SK-N-SH treated with all-trans-retinoic acid at 6 μM for 48 hours (cell line): ENCODE measurements at regions not wholly inside any gene's neighbourhood (a gene's known extent, or its start where the extent isn't known, plus 50 kb on each side); places are given as distances from the start of the nearest gene placed in this dataset.

Experiments used
- ATAC-seq: fragments of 200-7000 bp; cut with Tn5 transposase; 3 replicates; pipeline ENCODE4 v1.9.1; 2020; ENCODE audit warnings: mild to moderate bottlenecking, moderate library complexity
- ARNTL ChIP-seq: fragments of 450-650 bp; formaldehyde crosslinking; IDR thresholded peaks from 2 replicates; pipeline ENCODE4 v1.5.0; 2020; ENCODE audit warnings: low read depth, mild to moderate bottlenecking, moderate library complexity, borderline replicate concordance
- CREB5 ChIP-seq: fragments of 250-450 bp; sonication (Bioruptor Pico); IDR thresholded peaks from 2 replicates; pipeline ENCODE4 v1.5.1; 2020; ENCODE audit warnings: low read depth, mild to moderate bottlenecking, moderate library complexity
- CSDC2 ChIP-seq: fragments of 250-450 bp; sonication (Bioruptor Pico); IDR thresholded peaks from 2 replicates; pipeline ENCODE4 v1.5.0; 2020; ENCODE audit warnings: mild to moderate bottlenecking, moderate library complexity
- CSRNP3 ChIP-seq: fragments of 250-450 bp; sonication (Bioruptor Pico); IDR thresholded peaks from 2 replicates; pipeline ENCODE4 v1.5.1; 2021; ENCODE audit warnings: mild to moderate bottlenecking, moderate library complexity
- ESRRG ChIP-seq: fragments of 250-450 bp; sonication (Bioruptor Pico); IDR thresholded peaks from 2 replicates; pipeline ENCODE4 v1.6.1; 2021; ENCODE audit warnings: mild to moderate bottlenecking
- GLIS3 ChIP-seq: fragments of 250-450 bp; sonication (Bioruptor Pico); IDR thresholded peaks from 2 replicates; pipeline ENCODE4 v1.5.0; 2020; ENCODE audit warnings: mild to moderate bottlenecking, moderate library complexity
- ISL1 ChIP-seq: fragments of 250-450 bp; sonication (Bioruptor Pico); IDR thresholded peaks from 2 replicates; pipeline ENCODE4 v2.1.2; 2022; ENCODE audit warnings: mild to moderate bottlenecking, moderate library complexity
- OSR1 ChIP-seq: fragments of 250-450 bp; sonication (Bioruptor Pico); IDR thresholded peaks from 2 replicates; pipeline ENCODE4 v1.8.0; 2022; ENCODE audit warnings: moderate library complexity, mild to moderate bottlenecking, inconsistent platforms
- PATZ1 ChIP-seq: fragments of 250-450 bp; sonication (Bioruptor Pico); IDR thresholded peaks from 2 replicates; pipeline ENCODE4 v1.8.0; 2020; ENCODE audit warnings: mild to moderate bottlenecking, moderate library complexity, borderline replicate concordance
- POU6F1 ChIP-seq: fragments of 250-450 bp; sonication (Bioruptor Pico); IDR thresholded peaks from 2 replicates; pipeline ENCODE4 v1.8.0; 2021; ENCODE audit warnings: low read depth, mild to moderate bottlenecking, moderate library complexity, borderline replicate concordance
- PPARA ChIP-seq: fragments of 250-450 bp; sonication (Bioruptor Pico); IDR thresholded peaks from 2 replicates; pipeline ENCODE4 v1.5.0; 2020; ENCODE audit warnings: mild to moderate bottlenecking, borderline replicate concordance
- RARB ChIP-seq: fragments of 250-450 bp; sonication (Bioruptor Pico); IDR thresholded peaks from 2 replicates; pipeline ENCODE4 v1.8.0; 2021; ENCODE audit warnings: mild to moderate bottlenecking, moderate library complexity
- TCF4 ChIP-seq: fragments of 250-450 bp; sonication (Bioruptor Pico); IDR thresholded peaks from 2 replicates; pipeline ENCODE4 v1.8.0; 2021; ENCODE audit warnings: mild to moderate bottlenecking, moderate library complexity, borderline replicate concordance
- TOX ChIP-seq: fragments of 250-450 bp; sonication (Bioruptor Pico); IDR thresholded peaks from 2 replicates; pipeline ENCODE4 v1.8.0; 2021; ENCODE audit warnings: mild to moderate bottlenecking, moderate library complexity, borderline replicate concordance
- ZC3H10 ChIP-seq: fragments of 250-450 bp; sonication (Bioruptor Pico); IDR thresholded peaks from 2 replicates; pipeline ENCODE4 v1.5.1; 2021; ENCODE audit warnings: mild to moderate bottlenecking, moderate library complexity
- ZFP3 ChIP-seq: fragments of 250-450 bp; sonication (Bioruptor Pico); IDR thresholded peaks from 2 replicates; pipeline ENCODE4 v1.5.0; 2020; ENCODE audit warnings: mild to moderate bottlenecking, moderate library complexity
- ZFP30 ChIP-seq: fragments of 450-650 bp; formaldehyde crosslinking; IDR thresholded peaks from 2 replicates; pipeline ENCODE4 v1.5.0; 2022; ENCODE audit warnings: mild to moderate bottlenecking, moderate library complexity
- ZNF565 ChIP-seq: fragments of 450-650 bp; formaldehyde crosslinking; conservative IDR thresholded peaks from 2 replicates; pipeline ENCODE4 v1.5.0; 2020; ENCODE audit warnings: low read depth, mild to moderate bottlenecking, moderate library complexity
- ZNF70 ChIP-seq: fragments of 450-650 bp; formaldehyde crosslinking; IDR thresholded peaks from 2 replicates; pipeline ENCODE4 v1.5.0; 2020; ENCODE audit warnings: mild to moderate bottlenecking, moderate library complexity
- ZNF8 ChIP-seq: fragments of 450-650 bp; formaldehyde crosslinking; IDR thresholded peaks from 2 replicates; pipeline ENCODE4 v1.5.0; 2020; ENCODE audit warnings: mild to moderate bottlenecking, moderate library complexity

DNA sequence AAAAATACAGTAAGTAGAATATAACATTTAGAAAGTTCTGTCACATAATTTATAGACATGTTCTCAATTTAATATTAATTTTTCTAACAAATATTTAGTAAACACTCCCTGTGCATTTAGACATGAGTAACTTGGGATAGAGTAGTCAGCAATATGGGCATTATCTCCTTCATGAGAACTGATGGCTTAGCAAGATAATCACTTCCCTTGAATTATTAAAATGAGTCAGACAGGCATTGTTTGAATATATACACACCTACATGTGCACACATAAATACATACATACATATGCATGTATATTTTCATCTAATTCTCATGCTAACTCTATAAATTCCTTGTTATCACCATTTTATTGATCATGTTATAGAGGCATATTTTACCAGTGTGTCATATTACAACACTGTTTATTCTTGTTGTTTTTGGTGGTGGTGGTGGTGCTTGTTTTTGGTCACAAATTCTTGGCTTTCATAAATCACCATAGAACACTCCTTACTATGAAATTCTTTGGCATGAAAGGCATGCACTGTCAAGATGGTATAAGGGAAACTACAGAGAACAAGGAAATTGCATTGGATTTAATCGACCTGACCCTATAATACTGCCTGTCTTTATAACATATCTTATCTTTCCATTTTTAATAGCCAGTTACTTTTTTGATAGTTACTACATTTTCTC lies 434.5 kb upstream of the MANEA start:
- no peak for ATAC-seq
- TF ChIP-seq ZNF8 (CRISPR knock-in tag) = no peak
- no peak for TF ChIP-seq TOX
- TF ChIP-seq CSDC2 (CRISPR knock-in tag) = no peak
- TF ChIP-seq GLIS3 (CRISPR knock-in tag) = no peak
- TF ChIP-seq TCF4 (CRISPR knock-in tag) = no peak
- no peak for TF ChIP-seq PPARA (CRISPR knock-in tag)
- no peak for TF ChIP-seq ESRRG (CRISPR knock-in tag)
- TF ChIP-seq RARB (CRISPR knock-in tag) = no peak
- TF ChIP-seq CREB5 (CRISPR knock-in tag) = no peak
- no peak for TF ChIP-seq ISL1 (CRISPR knock-in tag)
- no peak for TF ChIP-seq PATZ1

DNA sequence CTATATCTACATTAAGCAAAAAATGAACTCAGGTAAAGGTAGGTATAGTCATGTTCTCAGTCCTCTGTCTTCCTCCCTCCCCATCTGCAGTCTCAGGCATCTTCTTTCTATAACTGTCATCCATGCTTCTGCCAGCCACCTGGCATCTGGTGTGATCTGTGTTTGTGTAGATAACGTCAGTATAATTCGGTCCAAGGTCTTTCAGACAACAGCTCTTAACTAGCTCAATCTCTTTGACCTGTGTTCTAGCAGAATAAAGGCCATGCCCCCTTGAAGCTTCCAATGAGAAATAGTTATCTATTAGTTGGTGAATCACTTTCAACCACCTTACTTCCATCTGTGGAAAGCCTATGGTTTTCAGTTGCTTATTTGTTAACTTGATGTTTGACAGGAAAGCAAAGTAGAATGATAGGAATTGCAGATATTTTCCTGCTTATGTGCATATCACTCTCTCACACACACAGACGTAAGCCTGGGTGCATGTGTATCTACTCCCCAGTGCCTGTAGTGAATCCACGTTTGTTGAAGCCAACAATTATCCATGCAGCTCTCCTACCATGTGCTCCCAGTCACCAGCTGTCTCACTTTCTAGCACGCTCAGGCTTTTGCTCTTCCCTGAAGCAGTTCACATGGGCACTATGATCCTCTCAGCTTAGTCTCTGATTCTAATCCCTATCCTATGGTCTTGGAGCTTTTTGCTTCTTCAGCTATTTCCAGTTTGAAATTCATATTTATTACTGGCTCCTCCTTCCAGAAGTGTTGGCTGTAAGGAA lies 433.7 kb upstream of the MANEA start:
- TF ChIP-seq OSR1 (CRISPR knock-in tag) (no peak), TCF4 (CRISPR knock-in tag) (peak; percentile 37; the same call in 1 of the 2 replicates)
- ATAC-seq = no peak

- ATAC-seq = no peak
- no peak for TF ChIP-seq TOX
- TF ChIP-seq ZNF70 (CRISPR knock-in tag) = no peak
- TF ChIP-seq, all 23 proteins: peak for 0
Measured at GRCh38 chr6:95145457-95145856, 431.9 kb upstream of the MANEA start.

GRCh38 chr6:95159557-95159956 lies 417.8 kb upstream of the MANEA start:
- TF ChIP-seq ZC3H10 (CRISPR knock-in tag) = no peak
- TF ChIP-seq GLIS3 (CRISPR knock-in tag) = no peak
- TF ChIP-seq ISL1 (CRISPR knock-in tag) = no peak
- TF ChIP-seq ESRRG (CRISPR knock-in tag) = no peak
- no peak for TF ChIP-seq CSDC2 (CRISPR knock-in tag)
- TF ChIP-seq PATZ1 = no peak
- no peak for TF ChIP-seq TCF4 (CRISPR knock-in tag)
- TF ChIP-seq ZNF70 (CRISPR knock-in tag) = no peak
- TF ChIP-seq CSRNP3 (CRISPR knock-in tag) = no peak
- no peak for TF ChIP-seq ARNTL (CRISPR knock-in tag)
- no peak for TF ChIP-seq ZFP3 (CRISPR knock-in tag)
- no peak for TF ChIP-seq OSR1 (CRISPR knock-in tag)
- TF ChIP-seq TOX = no peak
- no peak for TF ChIP-seq ZNF565 (CRISPR knock-in tag)
- TF ChIP-seq ZFP30 (CRISPR knock-in tag) = no peak
- TF ChIP-seq POU6F1 = no peak
- TF ChIP-seq CREB5 (CRISPR knock-in tag) = no peak
- no peak for TF ChIP-seq ZNF8 (CRISPR knock-in tag)
- no peak for ATAC-seq
